Keratinocyte (primary cell): ENCODE measurements at regions not wholly inside any gene's neighbourhood (a gene's known extent, or its start where the extent isn't known, plus 50 kb on each side); places are given as distances from the start of the nearest gene placed in this dataset.

Source experiments
- EZH2 ChIP-seq: IDR thresholded peaks from one replicate; pipeline ENCODE4 v1.6.1; 2012; ENCODE audit warnings: inconsistent platforms, mild to moderate bottlenecking, low read length, moderate library complexity
- TF ChIP-seq, protein P1 (sequence below), 3 experiments: IDR thresholded peaks in 1 of 3; conservative IDR thresholded peaks in 1 of 3; optimal IDR thresholded peaks in 1 of 3; 2 replicates in 2 of 3; 3 replicates in 1 of 3; pipeline versions ENCODE3 to v1.5.1; 2011; ENCODE audit warnings: low read length in 3 of 3, mild to moderate bottlenecking in 3 of 3, moderate library complexity in 2 of 3, control low read depth in 1 of 3, inconsistent platforms in 1 of 3; ENCODE audit not compliant: insufficient read depth in 2 of 3; ENCODE audit errors: extremely low read depth in 1 of 3

DNA sequence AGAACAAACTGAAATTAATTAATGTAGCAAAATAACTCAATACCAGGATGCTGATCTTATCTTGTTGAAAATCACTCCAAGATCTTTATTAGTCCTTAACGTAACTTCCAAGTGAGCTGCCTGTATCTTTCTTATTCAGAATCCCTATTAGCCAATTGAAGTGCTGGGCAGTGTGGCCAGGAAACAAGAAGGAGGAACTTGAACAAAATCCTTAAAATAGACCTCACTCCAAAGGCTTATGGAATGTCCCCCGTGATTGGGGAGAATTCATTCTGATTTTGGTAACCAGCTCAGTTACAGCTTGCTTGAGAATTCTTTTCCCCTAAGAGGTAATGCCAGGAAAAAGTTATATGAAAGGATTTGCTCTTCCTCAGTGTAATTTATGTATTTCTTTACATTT, 171.0 kb downstream of the DEPDC1B start:
- TF ChIP-seq, protein P1, sequence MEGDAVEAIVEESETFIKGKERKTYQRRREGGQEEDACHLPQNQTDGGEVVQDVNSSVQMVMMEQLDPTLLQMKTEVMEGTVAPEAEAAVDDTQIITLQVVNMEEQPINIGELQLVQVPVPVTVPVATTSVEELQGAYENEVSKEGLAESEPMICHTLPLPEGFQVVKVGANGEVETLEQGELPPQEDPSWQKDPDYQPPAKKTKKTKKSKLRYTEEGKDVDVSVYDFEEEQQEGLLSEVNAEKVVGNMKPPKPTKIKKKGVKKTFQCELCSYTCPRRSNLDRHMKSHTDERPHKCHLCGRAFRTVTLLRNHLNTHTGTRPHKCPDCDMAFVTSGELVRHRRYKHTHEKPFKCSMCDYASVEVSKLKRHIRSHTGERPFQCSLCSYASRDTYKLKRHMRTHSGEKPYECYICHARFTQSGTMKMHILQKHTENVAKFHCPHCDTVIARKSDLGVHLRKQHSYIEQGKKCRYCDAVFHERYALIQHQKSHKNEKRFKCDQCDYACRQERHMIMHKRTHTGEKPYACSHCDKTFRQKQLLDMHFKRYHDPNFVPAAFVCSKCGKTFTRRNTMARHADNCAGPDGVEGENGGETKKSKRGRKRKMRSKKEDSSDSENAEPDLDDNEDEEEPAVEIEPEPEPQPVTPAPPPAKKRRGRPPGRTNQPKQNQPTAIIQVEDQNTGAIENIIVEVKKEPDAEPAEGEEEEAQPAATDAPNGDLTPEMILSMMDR (optimal IDR thresholded peaks at IDR 0.05 in 1 of 3, IDR thresholded peaks at IDR 0.05 in 1 of 3, conservative IDR thresholded peaks at IDR 0.05 in 1 of 3; ENCODE audit: extremely low read depth in 1 of 3, insufficient read depth in 2 of 3, low read length in 3 of 3) = no peak
- TF ChIP-seq EZH2 = no peak
